Fibroblast of villous mesenchyme (primary cell): ENCODE measurements at regions not wholly inside any gene's neighbourhood (a gene's known extent, or its start where the extent isn't known, plus 50 kb on each side); places are given as distances from the start of the nearest gene placed in this dataset.

Source experiments
- DNase-seq: peaks from one replicate; pipeline ENCODE4 v3.0.0-alpha.2; 2010; ENCODE audit warnings: low read depth
- H3K4me3 ChIP-seq: 2 replicates; pipeline ENCODE4 v1.5.1; 2011; ENCODE audit warnings: low read depth, mild to moderate bottlenecking, low read length
- CTCF ChIP-seq: IDR thresholded peaks from 2 replicates; pipeline ENCODE4 v1.5.1; 2012; ENCODE audit warnings: low read depth, mild to moderate bottlenecking, low read length; ENCODE audit not compliant: insufficient read depth

GRCh38 chr18:57970356-57971095, 73.5 kb upstream of the NEDD4L start:
- DNase-seq = no peak
- H3K4me3 ChIP-seq = no peak overlapping the region
- peak; percentile 19 for TF ChIP-seq CTCF

GRCh38 chr18:57969824-57970223, 74.2 kb upstream of the NEDD4L start:
- H3K4me3 ChIP-seq = no peak overlapping the region
- TF ChIP-seq CTCF = no peak
- no peak for DNase-seq

GRCh38 chr18:57965246-57965645, 78.8 kb upstream of the NEDD4L start:
- TF ChIP-seq CTCF = no peak
- no peak for DNase-seq
- H3K4me3 ChIP-seq = no peak overlapping the region

GRCh38 chr18:57961876-57962505, 82.0 kb upstream of the NEDD4L start:
- TF ChIP-seq CTCF = no peak
- no peak overlapping the region for H3K4me3 ChIP-seq
- no peak for DNase-seq

GRCh38 chr18:57961411-57961810, 82.6 kb upstream of the NEDD4L start:
- no peak for TF ChIP-seq CTCF
- DNase-seq = no peak
- no peak overlapping the region for H3K4me3 ChIP-seq

GRCh38 chr18:57959278-57959677, 84.7 kb upstream of the NEDD4L start:
- DNase-seq = peak; percentile 31
- H3K4me3 ChIP-seq = no peak overlapping the region
- peak; percentile 42 for TF ChIP-seq CTCF
